ENCODE measurements at regions not wholly inside any gene's neighbourhood (a gene's known extent, or its start where the extent isn't known, plus 50 kb on each side); places are given as distances from the start of the nearest gene placed in this dataset.
"Not testable (repeated sequence)": the region's sequence is repeated elsewhere in the genome, so short reads cannot be mapped to it uniquely, and the experiment has no call there.

- DNase-seq (ENCODE audit: low read depth in 3 of 3, low spot score in 1 of 3): no peak
Measured at GRCh38 chr1:208980605-208981004, 602.9 kb upstream of the CAMK1G start.

GRCh38 chr1:208985231-208985630 is 598.3 kb upstream of the CAMK1G start:
- DNase-seq (ENCODE audit: low read depth in 3 of 3, low spot score in 1 of 3): no peak

DNA sequence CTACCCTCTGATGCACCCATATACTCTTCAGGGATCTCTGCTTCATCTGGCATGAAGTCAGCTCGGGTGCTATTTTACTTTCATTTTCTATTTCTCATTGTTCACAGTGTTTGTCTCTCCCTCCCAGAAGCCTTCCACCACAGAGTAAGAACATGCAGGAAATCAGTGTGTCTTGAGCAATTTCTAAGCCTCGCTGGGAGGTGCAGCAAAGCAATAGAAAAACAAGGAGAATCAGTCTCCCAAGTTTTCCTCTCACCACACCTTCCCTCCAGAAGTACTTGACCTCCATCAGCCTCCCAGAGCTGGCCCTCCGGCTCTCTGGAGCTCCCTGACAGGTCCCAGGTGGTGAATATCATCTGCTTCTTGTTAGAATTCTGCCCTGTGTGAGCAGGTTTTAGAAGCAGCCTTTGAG is 594.7 kb upstream of the CAMK1G start:
- no peak for DNase-seq (ENCODE audit: low read depth in 3 of 3, low spot score in 1 of 3)

- DNase-seq (ENCODE audit: low read depth in 3 of 3, low spot score in 1 of 3): no peak
Measured at GRCh38 chr1:208990456-208990855, 593.1 kb upstream of the CAMK1G start.

- DNase-seq (ENCODE audit: low read depth in 3 of 3, low spot score in 1 of 3): not testable (repeated sequence)
Measured at GRCh38 chr1:208997053-208997452, 586.5 kb upstream of the CAMK1G start.

GRCh38 chr1:208997726-208998312 is 585.7 kb upstream of the CAMK1G start:
- no peak for DNase-seq (ENCODE audit: low read depth in 3 of 3, low spot score in 1 of 3)

GRCh38 chr1:209008586-209008985 is 574.9 kb upstream of the CAMK1G start:
- no peak for DNase-seq (ENCODE audit: low read depth in 3 of 3, low spot score in 1 of 3)

DNA sequence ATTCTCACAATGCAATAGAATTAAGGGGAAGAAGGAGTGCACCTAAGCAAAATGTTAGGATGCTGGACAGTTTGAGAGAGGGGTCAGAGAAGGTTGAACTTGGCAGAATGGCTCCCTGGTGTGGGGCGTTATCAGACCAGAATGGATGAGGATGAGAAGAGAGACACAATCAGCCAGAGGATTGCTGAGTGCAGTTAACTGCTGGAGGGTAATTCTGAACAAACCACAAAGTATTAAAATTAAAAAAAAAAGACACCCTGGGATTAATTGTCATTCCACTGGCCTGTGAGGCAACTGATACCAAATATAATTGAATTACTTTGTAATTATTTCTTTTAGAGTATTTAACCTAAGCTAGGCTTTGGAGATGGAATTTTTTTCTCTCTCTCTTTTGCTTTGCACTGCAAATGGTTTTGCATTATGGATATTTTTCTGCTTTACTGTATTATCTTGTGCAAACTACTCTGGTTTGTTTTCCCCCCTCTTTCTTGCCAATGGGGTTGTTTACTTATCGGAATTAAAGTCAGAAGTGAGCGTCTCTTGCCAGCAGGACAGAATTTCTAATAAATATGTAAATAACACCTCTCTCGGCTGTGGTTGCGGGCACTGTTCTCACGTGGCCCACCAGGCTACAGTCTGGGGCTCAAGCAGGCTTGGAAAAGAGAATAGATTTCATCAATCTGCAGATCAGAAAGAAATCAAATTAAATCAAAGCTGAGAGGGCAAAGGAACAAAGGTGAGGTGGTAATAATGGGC is 572.9 kb upstream of the CAMK1G start:
- DNase-seq (ENCODE audit: low read depth in 3 of 3, low spot score in 1 of 3): no peak

DNA sequence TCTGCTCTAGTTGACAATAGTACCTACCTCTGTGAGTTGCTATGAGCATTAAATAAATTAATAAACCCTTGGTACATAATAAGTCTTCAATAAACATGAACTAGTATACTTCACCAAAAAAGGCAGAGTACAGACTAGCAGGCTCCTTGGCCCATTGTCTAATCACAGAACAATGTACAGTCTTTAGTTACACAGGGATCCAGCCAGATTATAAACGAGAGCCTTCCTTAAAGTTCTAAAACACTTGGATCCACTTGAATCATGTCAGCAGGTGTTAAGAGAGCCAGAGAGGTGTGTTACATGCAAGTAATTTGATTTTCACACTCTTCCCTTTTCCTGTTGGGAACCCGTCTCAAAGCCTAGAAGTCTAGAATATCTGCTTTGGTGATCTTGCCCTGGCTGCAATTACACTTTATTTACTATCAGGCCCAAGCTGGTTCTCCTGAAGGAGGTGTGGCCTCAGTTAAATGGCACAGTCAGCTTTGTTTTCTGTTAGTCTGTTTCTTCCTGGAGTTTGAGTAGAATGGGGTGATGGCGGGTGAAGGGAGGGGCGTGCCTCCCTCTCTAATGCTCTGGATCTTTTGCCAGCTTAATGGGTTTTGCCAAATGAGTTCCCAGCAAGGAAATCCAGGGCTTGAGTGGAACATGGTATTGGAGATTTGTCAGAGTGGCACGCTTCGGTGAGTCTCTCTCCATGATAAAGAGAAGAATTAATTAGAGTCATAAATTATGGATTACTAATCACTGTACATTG is 570.9 kb upstream of the CAMK1G start:
- no peak for DNase-seq (ENCODE audit: low read depth in 3 of 3, low spot score in 1 of 3)

- no peak for DNase-seq (ENCODE audit: low read depth in 3 of 3, low spot score in 1 of 3)
Measured at GRCh38 chr1:209015092-209015491, 568.4 kb upstream of the CAMK1G start.

DNA sequence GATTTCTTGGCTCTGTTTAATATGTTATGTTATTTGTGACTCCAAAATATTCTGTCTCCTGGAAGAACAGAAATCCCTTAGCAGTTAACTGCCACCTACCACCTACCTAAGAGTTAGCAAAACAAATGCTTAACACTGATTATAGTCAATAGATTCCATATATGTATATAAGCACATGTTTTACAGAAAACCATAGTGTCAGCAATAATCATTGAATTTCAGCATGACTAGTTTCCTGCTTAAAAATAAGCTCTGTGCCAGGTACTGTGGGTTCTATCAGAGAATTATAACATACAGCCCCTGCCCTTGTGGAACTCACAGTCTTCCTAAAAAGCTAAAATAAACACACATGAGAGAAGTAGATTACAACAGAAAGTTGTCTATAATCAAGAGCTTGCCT is 561.9 kb upstream of the CAMK1G start:
- no peak for DNase-seq (ENCODE audit: low read depth in 3 of 3, low spot score in 1 of 3)

DNA sequence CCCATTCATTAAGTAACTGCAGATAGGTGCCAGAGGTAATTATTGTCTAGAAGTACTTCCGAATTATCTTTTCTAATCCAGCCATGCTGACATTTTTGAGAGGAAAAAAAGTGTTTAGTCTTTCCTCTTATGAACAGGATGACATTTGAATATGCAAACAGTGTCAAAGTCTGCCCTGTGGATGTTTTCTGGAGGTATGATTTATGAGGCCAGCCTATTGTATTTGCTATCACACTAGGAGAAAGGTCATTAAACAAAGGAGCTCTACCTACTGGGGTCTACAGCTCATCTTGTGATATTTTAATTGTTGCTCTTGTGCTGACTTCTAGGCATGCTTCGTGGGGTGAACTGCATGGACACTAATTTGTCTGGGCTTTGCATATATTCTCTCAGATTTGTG is 559.7 kb upstream of the CAMK1G start:
- DNase-seq (ENCODE audit: low read depth in 3 of 3, low spot score in 1 of 3): no peak

DNA sequence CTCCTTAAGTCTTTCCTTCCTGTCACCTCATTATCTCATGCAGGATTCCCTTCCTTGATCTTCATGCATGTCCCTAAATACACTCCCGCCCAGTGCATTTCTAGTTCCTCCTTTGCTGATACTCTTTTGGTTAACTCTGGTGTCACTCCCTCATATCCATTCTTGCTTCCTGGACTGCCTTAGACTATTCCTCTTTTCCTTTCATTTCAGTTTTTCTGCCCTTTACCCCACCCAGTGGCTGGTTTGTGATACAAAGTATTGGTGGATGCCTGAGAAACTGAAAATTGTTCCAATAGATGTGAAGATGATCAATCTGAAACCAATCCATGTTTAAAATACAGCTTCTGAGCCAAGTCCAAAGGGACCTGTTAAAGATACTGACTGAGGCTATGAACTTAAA is 553.8 kb upstream of the CAMK1G start:
- DNase-seq (ENCODE audit: low read depth in 3 of 3, low spot score in 1 of 3): no peak

GRCh38 chr1:209030454-209031167 is 552.9 kb upstream of the CAMK1G start:
- no peak for DNase-seq (ENCODE audit: low read depth in 3 of 3, low spot score in 1 of 3)

DNA sequence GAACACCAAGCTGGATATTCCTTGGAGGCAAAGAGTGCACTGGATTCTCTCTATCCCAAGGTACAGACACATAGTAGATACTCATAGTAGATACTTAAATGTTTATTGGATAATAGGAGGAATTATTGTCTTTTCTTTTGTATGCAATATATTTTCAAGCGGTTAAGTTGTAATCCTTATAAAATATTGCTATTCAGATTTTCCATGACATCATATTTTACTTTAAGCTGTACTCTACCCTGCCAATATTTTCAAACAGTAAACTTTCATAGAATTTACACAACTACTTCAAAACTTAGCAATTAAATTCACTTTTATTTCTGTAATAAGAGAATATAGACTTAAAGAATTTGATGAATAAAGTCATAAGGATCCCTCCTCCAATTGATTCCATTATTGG is 546.5 kb upstream of the CAMK1G start:
- DNase-seq (ENCODE audit: low read depth in 3 of 3, low spot score in 1 of 3): no peak

- no peak for DNase-seq (ENCODE audit: low read depth in 3 of 3, low spot score in 1 of 3)
Measured at GRCh38 chr1:209038316-209038715, 545.2 kb upstream of the CAMK1G start.

DNA sequence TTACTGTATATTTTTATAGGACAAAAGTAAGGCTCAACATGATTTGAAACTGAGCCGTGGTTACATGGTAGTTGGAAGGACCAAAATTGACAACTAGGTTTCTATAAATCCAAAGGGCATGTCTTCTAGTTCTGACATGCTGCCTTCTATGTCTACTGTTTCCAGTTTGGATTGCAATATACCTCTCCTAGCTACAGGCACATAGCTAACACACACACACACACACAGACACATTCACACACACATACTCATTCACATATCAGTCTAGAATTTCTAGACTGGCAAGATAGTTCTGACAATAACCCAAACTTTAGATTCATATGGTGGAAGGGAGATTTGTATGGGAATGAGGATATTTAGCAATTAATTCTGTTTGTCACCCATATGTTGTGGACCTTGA is 544.8 kb upstream of the CAMK1G start:
- DNase-seq (ENCODE audit: low read depth in 3 of 3, low spot score in 1 of 3): no peak

GRCh38 chr1:209040351-209040750 is 543.2 kb upstream of the CAMK1G start:
- DNase-seq (ENCODE audit: low read depth in 3 of 3, low spot score in 1 of 3): no peak

GRCh38 chr1:209041927-209042326 is 541.6 kb upstream of the CAMK1G start:
- DNase-seq (ENCODE audit: low read depth in 3 of 3, low spot score in 1 of 3): no peak

GRCh38 chr1:209042413-209042812 is 541.1 kb upstream of the CAMK1G start:
- DNase-seq (ENCODE audit: low read depth in 3 of 3, low spot score in 1 of 3): no peak

GRCh38 chr1:209045331-209046057 is 538.0 kb upstream of the CAMK1G start:
- DNase-seq (ENCODE audit: low read depth in 3 of 3, low spot score in 1 of 3): no peak

All from stimulated activated CD4-positive, alpha-beta T cell treated with anti-CD3 and anti-CD28 coated beads, TNF-alpha, amount 100 ng/mL, for 1 hour (primary cell).